HL-60 (cell line): ENCODE measurements at regions not wholly inside any gene's neighbourhood (a gene's known extent, or its start where the extent isn't known, plus 50 kb on each side); places are given as distances from the start of the nearest gene placed in this dataset.

ENCODE experiments used
- TF ChIP-seq, protein P1 (sequence below): IDR thresholded peaks from one replicate; pipeline ENCODE4 v1.5.1; 2011; ENCODE audit warnings: low read length, control low read depth, inconsistent platforms; ENCODE audit not compliant: insufficient read depth
- TF ChIP-seq, protein P2 (sequence below): IDR thresholded peaks from 2 replicates; pipeline ENCODE4 v1.6.1; 2012; ENCODE audit warnings: low read depth; ENCODE audit not compliant: insufficient replicate concordance

DNA sequence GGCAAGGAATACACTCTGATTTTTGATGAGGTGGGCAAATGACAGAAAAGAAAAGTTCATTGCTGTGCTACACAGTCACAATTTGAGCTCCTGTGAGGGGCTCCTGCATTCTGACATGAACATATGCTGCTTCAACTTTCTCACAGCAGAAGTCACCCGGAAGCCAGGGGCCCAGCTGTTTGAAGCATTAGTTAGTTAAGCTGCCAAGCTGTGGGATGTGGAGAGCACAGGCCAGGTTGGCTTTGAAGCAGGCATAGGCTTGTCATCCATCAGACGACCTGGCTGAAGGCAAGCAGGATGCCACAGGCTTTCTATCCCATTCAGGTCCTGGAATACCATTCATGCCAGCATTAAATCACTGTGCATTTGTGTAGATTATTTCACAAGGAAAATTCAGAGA, 63.1 kb downstream of the MTNR1B start:
- TF ChIP-seq, protein P1, sequence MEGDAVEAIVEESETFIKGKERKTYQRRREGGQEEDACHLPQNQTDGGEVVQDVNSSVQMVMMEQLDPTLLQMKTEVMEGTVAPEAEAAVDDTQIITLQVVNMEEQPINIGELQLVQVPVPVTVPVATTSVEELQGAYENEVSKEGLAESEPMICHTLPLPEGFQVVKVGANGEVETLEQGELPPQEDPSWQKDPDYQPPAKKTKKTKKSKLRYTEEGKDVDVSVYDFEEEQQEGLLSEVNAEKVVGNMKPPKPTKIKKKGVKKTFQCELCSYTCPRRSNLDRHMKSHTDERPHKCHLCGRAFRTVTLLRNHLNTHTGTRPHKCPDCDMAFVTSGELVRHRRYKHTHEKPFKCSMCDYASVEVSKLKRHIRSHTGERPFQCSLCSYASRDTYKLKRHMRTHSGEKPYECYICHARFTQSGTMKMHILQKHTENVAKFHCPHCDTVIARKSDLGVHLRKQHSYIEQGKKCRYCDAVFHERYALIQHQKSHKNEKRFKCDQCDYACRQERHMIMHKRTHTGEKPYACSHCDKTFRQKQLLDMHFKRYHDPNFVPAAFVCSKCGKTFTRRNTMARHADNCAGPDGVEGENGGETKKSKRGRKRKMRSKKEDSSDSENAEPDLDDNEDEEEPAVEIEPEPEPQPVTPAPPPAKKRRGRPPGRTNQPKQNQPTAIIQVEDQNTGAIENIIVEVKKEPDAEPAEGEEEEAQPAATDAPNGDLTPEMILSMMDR = no peak
- TF ChIP-seq, protein P2, sequence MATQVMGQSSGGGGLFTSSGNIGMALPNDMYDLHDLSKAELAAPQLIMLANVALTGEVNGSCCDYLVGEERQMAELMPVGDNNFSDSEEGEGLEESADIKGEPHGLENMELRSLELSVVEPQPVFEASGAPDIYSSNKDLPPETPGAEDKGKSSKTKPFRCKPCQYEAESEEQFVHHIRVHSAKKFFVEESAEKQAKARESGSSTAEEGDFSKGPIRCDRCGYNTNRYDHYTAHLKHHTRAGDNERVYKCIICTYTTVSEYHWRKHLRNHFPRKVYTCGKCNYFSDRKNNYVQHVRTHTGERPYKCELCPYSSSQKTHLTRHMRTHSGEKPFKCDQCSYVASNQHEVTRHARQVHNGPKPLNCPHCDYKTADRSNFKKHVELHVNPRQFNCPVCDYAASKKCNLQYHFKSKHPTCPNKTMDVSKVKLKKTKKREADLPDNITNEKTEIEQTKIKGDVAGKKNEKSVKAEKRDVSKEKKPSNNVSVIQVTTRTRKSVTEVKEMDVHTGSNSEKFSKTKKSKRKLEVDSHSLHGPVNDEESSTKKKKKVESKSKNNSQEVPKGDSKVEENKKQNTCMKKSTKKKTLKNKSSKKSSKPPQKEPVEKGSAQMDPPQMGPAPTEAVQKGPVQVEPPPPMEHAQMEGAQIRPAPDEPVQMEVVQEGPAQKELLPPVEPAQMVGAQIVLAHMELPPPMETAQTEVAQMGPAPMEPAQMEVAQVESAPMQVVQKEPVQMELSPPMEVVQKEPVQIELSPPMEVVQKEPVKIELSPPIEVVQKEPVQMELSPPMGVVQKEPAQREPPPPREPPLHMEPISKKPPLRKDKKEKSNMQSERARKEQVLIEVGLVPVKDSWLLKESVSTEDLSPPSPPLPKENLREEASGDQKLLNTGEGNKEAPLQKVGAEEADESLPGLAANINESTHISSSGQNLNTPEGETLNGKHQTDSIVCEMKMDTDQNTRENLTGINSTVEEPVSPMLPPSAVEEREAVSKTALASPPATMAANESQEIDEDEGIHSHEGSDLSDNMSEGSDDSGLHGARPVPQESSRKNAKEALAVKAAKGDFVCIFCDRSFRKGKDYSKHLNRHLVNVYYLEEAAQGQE = no peak
